Esophagus muscularis mucosa (tissue), 4 donors: ENCODE measurements at regions not wholly inside any gene's neighbourhood (a gene's known extent, or its start where the extent isn't known, plus 50 kb on each side); places are given as distances from the start of the nearest gene placed in this dataset.
"Not testable (repeated sequence)": the region's sequence is repeated elsewhere in the genome, so short reads cannot be mapped to it uniquely, and the experiment has no call there.

Experiments
- CTCF ChIP-seq, 3 experiments: fragments of 200-600 bp in 2 of 3; fragments of 450-650 bp in 1 of 3; sonication (generic) in 2 of 3; IDR thresholded peaks; one replicate each; pipeline ENCODE4 v1.5.1; 2017 to 2019; ENCODE audit warnings: antibody characterized with exemption in 3 of 3, mild to moderate bottlenecking in 2 of 3, moderate library complexity in 1 of 3
- EP300 ChIP-seq: sonication (generic); formaldehyde crosslinking; IDR thresholded peaks from one replicate; pipeline ENCODE4 v1.6.1; 2017; ENCODE audit warnings: antibody characterized with exemption
- POLR2A ChIP-seq: fragments of 450-650 bp; IDR thresholded peaks from one replicate; pipeline ENCODE4 v1.6.1; 2017; ENCODE audit warnings: antibody characterized with exemption, moderate library complexity, mild to moderate bottlenecking, low read depth
- POLR2AphosphoS5 ChIP-seq, 2 donors: sonication (generic); formaldehyde crosslinking; IDR thresholded peaks; one replicate each; pipeline ENCODE4 v1.6.1; 2017; ENCODE audit warnings: antibody characterized with exemption in 2 of 2

- TF ChIP-seq POLR2A; CTCF (IDR thresholded peaks at IDR 0.05); EP300; POLR2AphosphoS5 (IDR thresholded peaks at IDR 0.05): not testable (repeated sequence)
Measured at GRCh38 chr15:21284353-21284752, 155.9 kb downstream of the POTEB3 start.
